ENCODE measurements at regions not wholly inside any gene's neighbourhood (a gene's known extent, or its start where the extent isn't known, plus 50 kb on each side); places are given as distances from the start of the nearest gene placed in this dataset.

- DNase-seq (ENCODE audit: low read depth) = no peak
Measured at GRCh38 chr1:22245726-22246125, 102.8 kb upstream of the WNT4 start.

DNA sequence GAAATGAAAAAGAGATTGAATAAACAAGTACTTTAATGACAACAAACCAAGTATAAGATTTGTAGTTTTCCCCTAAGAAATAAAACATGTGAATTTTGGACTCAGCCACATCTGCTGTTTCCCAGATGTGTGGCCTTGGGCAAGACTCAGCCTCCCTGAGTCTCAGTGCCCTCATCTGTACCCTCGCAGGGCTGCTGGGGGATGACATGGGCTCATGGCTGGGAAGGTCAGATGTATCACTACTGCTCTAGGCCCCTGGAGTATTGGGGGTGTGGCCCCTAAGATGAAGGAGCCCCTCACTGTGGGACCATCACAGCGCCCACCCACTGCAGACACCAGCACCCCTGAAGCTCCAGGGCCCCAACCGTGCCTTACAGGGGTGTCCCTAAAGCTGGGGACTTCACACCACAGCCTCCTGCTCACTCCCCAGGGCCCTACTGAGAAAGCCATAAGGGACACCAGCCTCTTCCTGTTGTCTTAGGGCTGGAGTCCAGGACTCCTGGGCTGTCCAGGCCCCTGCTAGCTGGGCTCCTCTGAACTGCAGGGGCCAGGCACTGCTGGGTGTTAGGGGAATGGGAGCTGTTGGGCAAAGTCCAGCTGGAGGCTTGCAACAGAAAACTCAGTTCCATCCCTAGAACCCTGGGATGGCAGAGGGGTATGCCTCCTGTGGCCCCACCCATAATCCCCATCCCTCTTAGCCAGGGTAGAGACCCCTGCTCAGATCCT is 104.0 kb upstream of the WNT4 start:
- no peak for DNase-seq (ENCODE audit: low read depth)

DNA sequence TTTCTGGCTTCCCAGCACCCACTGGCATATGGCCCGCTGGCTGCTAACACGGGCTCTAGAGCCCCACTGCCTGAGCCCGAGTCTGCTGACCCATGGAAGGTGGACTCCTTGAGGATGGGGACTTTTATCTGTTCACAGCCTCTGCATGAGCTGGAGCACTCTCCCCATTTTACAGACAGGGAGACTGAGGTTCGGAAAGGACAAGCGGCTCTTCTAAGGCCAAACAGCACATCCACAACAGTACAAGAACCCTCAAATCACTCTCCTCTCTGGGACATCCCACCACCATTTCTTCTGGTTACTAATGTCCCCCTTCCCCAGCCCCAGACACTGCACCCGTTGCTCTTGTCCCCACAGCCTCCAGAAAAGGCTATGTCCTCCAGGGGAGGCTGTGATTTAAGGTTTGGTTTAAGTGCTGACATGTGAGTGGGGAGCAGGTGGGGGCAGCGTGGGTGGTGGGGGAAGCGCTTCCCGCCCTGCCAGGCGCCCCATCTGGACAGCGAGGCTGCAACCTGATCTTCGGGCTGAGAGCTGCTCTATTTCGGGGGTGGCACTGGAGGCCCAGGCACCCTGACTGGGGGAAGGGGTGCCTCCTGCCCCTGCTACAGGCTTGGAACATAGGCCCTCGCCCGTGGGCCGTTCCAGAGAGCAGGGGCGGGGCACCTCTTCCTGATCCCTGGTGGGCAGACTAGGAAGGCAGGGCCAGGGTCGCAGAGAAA is 104.8 kb upstream of the WNT4 start:
- DNase-seq (ENCODE audit: low read depth) = no peak

DNA sequence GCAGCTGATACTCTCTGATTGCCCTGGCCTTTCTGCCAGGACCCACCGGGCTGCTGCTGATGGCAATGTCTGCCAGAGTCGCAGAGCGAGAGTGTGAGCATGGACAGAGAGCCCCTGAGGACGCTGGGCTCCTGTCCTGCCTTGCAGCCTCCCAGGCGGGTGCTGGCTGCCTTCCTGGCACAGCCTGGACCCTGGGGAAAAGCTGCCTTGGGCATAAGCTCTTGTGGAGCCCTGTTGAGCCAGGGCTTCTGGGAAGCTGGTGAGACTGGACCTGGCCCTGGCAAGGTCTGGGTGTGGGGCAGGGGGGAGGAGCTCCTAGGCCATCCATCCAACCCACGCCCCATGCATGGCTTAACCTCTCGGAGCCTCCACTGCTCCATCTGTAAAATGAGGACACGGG is 105.8 kb upstream of the WNT4 start:
- DNase-seq (ENCODE audit: low read depth) = no peak

GRCh38 chr1:22249928-22250680 is 107.2 kb upstream of the WNT4 start:
- DNase-seq (ENCODE audit: low read depth) = no peak

GRCh38 chr1:22250724-22251123 is 107.8 kb upstream of the WNT4 start:
- DNase-seq (ENCODE audit: low read depth) = no peak

DNA sequence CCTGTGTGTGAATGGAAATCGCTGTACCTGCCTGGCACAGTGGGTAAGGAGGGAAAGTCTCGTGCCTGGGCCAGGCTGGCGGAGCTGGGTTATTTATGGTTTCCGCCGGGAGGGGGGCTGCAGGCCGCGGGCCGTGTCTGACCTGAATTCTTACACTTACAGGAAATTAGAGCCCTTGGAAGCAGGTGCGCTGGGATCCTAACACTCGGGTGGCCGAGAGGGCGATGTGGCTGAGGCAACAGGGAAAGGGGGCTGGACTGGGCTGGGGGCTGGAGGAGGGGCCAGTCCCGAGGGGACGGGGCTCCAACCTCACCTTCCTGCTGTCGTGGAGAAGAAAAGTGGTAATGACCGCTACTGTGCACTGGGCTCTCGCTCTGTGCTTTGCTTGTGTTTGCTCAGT is 109.4 kb upstream of the WNT4 start:
- no peak for DNase-seq (ENCODE audit: low read depth)

GRCh38 chr1:22253012-22253790 is 110.3 kb upstream of the WNT4 start:
- no peak for DNase-seq (ENCODE audit: low read depth)

DNA sequence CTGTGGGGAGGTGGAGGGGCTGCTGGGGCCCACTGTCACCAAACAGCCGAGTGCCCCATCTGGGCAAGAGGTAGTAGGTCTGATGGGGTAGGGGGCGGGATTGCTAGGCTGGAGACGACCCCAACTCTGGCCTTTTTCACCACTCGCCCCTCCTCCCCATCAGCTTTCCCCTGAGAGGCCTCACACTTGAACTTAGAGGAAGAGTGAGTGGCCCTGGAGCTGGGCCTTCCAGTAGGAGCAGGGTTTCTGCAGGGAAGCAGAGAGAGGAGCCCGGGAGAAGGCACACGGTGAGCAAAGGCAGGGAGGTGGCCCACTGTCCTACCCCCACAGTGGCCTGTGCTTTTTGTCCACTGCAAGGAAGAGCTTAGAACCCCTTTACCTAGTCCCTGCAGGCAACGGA is 111.9 kb upstream of the WNT4 start:
- no peak for DNase-seq (ENCODE audit: low read depth)

DNA sequence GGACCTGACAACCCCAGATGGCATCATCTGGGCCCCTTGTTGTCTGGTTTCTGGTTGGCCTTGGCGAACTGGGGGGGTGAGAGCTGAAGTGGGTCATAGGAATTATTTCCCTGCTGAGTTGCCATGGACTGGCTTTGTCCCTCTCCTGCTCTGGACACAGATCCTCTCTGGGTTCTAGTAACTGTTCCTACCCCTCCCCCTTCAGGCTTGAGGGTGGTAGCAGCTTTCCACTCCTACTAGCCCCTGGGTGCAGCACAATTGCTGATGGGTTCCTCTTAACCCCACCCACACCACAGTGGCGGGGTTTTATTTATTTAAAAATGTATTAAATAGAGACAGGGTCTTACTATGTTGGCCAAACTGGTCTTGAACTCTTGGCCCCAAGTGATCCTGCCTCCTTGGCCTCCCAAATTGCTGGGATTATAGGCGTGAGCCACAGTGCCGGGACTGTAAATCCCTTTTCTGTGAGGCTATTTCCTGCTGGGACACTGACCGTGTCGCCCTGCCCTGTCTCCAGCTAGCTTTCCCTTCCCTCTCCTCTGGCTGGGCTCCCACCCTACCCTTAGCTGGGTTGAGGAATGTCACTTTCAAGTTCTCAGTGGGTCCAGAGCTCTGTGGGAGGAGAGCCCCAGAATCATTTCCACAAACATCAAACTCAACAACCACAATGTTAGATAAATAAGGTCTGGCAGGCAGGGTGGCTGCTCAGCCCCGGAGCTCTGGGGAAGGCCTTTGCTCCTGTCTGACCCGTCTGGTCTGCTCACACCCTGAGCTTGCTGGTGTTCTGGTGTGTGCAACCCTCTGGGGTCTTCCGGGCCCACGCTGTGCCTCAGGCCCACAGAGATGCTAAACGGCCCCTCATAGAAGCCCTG is 112.7 kb upstream of the WNT4 start:
- no peak for DNase-seq (ENCODE audit: low read depth)

GRCh38 chr1:22256213-22256512 is 113.3 kb upstream of the WNT4 start:
- no peak for DNase-seq (ENCODE audit: low read depth)

- DNase-seq (ENCODE audit: low read depth) = no peak
Measured at GRCh38 chr1:22257290-22258275, 114.7 kb upstream of the WNT4 start.

DNA sequence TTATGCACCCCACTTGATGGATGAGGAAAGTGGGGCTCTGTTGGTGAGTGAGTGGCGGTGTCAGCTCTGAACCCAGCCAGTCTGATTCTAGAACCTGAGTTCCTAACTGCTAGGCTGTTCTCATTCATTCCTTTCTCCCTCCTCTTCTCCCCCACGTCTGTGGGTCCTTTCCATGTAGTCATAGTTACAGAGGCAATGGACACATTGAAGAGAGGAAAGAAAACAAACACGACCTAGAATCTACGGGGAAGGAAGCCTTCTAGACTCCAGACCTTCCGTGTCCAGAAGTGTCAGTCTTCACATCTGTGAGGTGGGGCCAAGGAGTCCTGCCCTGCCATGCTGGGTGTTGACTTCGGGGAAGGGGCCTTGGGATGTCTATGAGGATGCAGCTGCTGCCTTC is 115.8 kb upstream of the WNT4 start:
- no peak for DNase-seq (ENCODE audit: low read depth)

DNA sequence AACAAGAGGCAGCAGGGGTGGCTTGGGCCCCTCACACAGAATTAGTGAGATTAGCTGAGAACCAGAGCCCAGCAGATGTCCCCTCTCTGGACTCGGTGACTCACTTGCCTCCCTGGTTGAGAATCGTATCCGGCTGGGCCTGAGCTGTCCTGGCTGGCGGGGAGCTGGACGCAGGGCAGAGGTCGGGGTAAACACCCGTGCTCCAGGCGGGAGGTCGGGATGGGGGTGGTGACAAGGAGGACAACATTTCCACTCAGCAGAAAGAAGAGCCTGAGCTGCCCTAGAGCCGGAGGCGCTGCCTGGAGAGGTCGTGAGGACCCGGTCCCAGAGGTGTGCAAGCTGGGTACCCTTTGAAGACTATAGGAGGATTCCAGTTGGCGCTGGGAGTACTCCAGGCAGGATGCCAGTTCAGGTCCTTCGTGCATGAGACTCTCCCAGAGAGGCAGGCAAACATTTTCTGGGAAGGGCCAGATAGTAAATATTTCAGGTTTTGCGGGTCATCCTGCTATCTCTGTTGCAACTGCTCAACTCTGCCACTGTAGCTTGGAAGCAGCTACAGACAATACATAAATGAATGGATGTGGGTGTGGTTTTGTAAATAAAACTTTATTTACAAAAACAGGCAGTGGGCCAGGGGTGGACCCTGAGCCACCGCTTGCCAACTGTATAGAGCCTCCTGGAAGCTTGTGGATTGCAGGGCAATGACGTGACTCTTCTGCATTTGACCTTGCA is 116.8 kb upstream of the WNT4 start:
- no peak for DNase-seq (ENCODE audit: low read depth)

- no peak for DNase-seq (ENCODE audit: low read depth)
Measured at GRCh38 chr1:22260860-22261432, 118.0 kb upstream of the WNT4 start.

- DNase-seq (ENCODE audit: low read depth) = no peak
Measured at GRCh38 chr1:22261580-22261979, 118.7 kb upstream of the WNT4 start.

DNA sequence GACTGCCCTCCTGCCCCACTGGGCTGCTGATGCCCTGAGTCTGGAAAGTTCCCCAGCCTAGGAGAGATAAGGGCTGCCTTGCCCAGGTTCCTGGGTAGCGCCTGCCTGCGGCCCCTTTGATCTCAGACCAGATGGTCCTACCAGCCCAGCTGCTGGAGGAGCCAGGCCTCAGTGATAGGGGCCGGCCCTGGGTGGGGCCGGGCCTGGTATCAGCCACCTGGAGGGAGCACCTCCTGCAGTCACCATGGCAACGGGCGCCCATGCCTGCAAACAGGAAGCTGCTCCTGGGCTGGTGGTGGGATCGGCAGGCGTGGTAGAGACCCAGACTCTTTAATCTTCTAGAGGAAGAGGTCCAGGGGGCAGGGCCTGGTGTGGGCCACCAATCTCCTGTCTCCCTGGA is 119.7 kb upstream of the WNT4 start:
- DNase-seq (ENCODE audit: low read depth) = no peak

GRCh38 chr1:22263359-22263758 is 120.5 kb upstream of the WNT4 start:
- no peak for DNase-seq (ENCODE audit: low read depth)
